AG09319 (cell line): ENCODE measurements at regions not wholly inside any gene's neighbourhood (a gene's known extent, or its start where the extent isn't known, plus 50 kb on each side); places are given as distances from the start of the nearest gene placed in this dataset.

Source experiments
- DNase-seq: peaks from one replicate; pipeline ENCODE4 v3.0.0-alpha.2; 2010; ENCODE audit warnings: low read depth; ENCODE audit errors: extremely low read depth
- TF ChIP-seq, protein P1 (sequence below): IDR thresholded peaks from 2 replicates; pipeline ENCODE4 v1.5.1; 2011; ENCODE audit warnings: low read depth, mild to moderate bottlenecking, inconsistent platforms, low read length, moderate library complexity

DNA sequence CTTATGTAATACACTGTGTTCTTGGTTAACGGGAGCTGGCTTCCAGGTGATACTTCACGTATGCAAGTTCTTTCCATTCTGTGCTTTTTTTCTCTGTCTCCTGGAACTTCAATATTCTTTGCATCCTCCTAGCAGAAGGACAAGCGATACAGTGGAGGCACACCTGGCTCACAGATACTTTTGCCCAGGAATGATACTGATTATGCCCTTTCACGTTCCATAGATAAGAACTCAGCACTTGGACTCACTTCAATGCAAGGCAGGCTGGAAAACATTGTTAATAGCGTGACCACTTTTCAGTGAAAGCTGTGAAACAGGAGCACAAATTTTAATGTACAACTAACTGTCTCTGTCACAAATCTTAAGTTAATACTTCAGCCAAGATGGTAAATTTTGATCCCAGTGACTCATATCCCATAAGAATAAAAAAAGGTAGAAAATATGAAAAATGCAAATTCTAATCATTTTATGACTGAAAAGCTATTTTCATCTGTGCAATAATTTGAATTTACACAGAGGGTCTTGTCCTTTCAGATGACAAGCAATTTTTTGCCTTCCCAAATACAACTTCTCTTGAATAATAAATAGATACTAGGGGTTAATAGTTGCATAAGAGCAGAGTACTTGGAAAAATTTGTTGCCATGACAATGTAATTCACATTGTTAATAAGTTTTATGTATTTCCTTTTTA lies 919.0 kb downstream of the GALC start:
- no peak for DNase-seq
- TF ChIP-seq, protein P1, sequence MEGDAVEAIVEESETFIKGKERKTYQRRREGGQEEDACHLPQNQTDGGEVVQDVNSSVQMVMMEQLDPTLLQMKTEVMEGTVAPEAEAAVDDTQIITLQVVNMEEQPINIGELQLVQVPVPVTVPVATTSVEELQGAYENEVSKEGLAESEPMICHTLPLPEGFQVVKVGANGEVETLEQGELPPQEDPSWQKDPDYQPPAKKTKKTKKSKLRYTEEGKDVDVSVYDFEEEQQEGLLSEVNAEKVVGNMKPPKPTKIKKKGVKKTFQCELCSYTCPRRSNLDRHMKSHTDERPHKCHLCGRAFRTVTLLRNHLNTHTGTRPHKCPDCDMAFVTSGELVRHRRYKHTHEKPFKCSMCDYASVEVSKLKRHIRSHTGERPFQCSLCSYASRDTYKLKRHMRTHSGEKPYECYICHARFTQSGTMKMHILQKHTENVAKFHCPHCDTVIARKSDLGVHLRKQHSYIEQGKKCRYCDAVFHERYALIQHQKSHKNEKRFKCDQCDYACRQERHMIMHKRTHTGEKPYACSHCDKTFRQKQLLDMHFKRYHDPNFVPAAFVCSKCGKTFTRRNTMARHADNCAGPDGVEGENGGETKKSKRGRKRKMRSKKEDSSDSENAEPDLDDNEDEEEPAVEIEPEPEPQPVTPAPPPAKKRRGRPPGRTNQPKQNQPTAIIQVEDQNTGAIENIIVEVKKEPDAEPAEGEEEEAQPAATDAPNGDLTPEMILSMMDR, result no peak

DNA sequence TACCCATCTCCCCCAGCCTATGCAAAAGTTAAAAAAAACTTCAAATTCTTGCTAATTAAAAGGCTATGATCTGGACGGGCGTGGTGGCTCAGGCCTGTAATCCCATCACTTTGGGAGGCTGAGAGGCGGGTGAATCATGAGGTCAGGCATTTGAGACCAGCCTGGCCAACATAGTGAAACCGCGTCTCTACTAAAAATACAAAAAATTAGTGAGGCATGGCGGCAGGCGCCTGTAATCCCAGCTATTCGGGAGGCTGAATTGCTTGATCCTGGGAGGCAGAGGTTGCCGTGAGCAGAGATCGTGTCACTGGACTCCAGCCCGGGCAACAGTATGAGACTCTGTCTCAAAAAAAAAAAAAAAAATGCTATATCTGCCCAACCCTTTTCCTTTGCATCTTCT lies 925.4 kb downstream of the GALC start:
- TF ChIP-seq, protein P1, result no peak
- no peak for DNase-seq

DNA sequence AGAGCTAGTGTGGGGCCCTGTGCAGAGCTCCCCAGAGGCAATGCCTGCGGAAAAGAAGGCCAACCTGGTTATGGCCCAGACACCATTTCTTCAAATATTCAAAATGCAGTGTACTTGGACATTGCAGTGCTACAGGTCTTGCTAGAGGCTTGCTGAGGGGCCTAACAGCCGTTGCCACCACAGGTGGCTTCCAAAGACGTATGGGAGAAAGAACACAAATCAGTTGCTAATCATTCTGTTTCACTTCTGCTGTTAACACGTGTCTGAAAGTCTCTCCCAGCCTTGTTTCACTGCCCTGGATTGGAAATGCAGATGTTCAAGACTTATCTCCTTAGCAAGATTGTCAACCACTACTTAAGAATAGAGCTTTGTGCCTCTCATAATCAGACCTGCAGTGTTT lies 925.9 kb downstream of the GALC start:
- TF ChIP-seq, protein P1, result no peak
- DNase-seq, result no peak

- TF ChIP-seq, protein P1, result peak; percentile 28
- no peak for DNase-seq
These were observed 926.7 kb downstream of the GALC start for GRCh38 chr14:87066221-87066817.

GRCh38 chr14:87065366-87065765 lies 927.6 kb downstream of the GALC start:
- DNase-seq, result no peak

GRCh38 chr14:87063181-87063580 lies 929.8 kb downstream of the GALC start:
- no peak for DNase-seq
- TF ChIP-seq, protein P1, result no peak

More at GRCh38 chr14:87065366-87065765, 927.6 kb downstream of the GALC start:
- TF ChIP-seq, protein P1, result no peak

GRCh38 chr14:87060405-87060804 lies 932.6 kb downstream of the GALC start:
- DNase-seq, result no peak
- TF ChIP-seq, protein P1, result no peak
